ENCODE measurements at regions not wholly inside any gene's neighbourhood (a gene's known extent, or its start where the extent isn't known, plus 50 kb on each side); places are given as distances from the start of the nearest gene placed in this dataset.

GRCh38 chr4:4681653-4682052, 139.8 kb upstream of the STX18 start:
- DNase-seq (no peak), ATAC-seq (no peak)
- H3K36me3 Mint-ChIP-seq (ENCODE audit: low read depth): no peaks in the 10 kb centered on the region
- no peaks in the 10 kb centered on the region for H3K4me1 Mint-ChIP-seq (ENCODE audit: low read depth)
- ChIA-PET CTCF (interaction anchor here (1.5 kb wide), 1 partner anchor 13 kb away, joined by 5 read pairs; no protein-coding TSS in a partner anchor), POLR2A (no interaction called here)
- H3K9me3 Mint-ChIP-seq (ENCODE audit: insufficient read depth): no peaks in the 10 kb centered on the region
- H3K27ac Mint-ChIP-seq: no peak overlapping the region
- no peak overlapping the region for H3K4me3 Mint-ChIP-seq
- no peaks in the 10 kb centered on the region for H3K27me3 Mint-ChIP-seq (ENCODE audit: low read depth)

GRCh38 chr4:4680758-4681157, 138.9 kb upstream of the STX18 start:
- Mint-ChIP-seq H3K4me3 (no peak overlapping the region), H3K4me1 (ENCODE audit: low read depth) (no peaks in the 10 kb centered on the region), H3K27me3 (ENCODE audit: low read depth) (no peaks in the 10 kb centered on the region), H3K9me3 (ENCODE audit: insufficient read depth) (no peaks in the 10 kb centered on the region), H3K27ac (no peak overlapping the region), H3K36me3 (ENCODE audit: low read depth) (no peaks in the 10 kb centered on the region)
- DNase-seq (no peak), ATAC-seq (no peak)
- CTCF ChIA-PET: interaction anchor here (1.5 kb wide), 1 partner anchor 12 kb away, joined by 5 read pairs; no protein-coding TSS in a partner anchor
- POLR2A ChIA-PET: no interaction called here

GRCh38 chr4:4680243-4680642, 138.4 kb upstream of the STX18 start:
- Mint-ChIP-seq H3K4me1 (ENCODE audit: low read depth) (no peaks in the 10 kb centered on the region), H3K27ac (no peak overlapping the region), H3K9me3 (ENCODE audit: insufficient read depth) (no peaks in the 10 kb centered on the region), H3K27me3 (ENCODE audit: low read depth) (no peaks in the 10 kb centered on the region), H3K4me3 (no peak overlapping the region), H3K36me3 (ENCODE audit: low read depth) (no peaks in the 10 kb centered on the region)
- POLR2A ChIA-PET: no interaction called here
- no peak for ATAC-seq
- no peak for DNase-seq
- CTCF ChIA-PET: no interaction called here

- H3K36me3 Mint-ChIP-seq (ENCODE audit: low read depth): no peaks in the 10 kb centered on the region
Observed at GRCh38 chr4:4677556-4678522, 136.0 kb upstream of the STX18 start.

GRCh38 chr4:4675641-4676040, 133.8 kb upstream of the STX18 start:
- ChIA-PET CTCF (no interaction called here), POLR2A (no interaction called here)
- ATAC-seq: no peak
- H3K4me3 Mint-ChIP-seq: no peak overlapping the region
- H3K36me3 Mint-ChIP-seq (ENCODE audit: low read depth): no peaks in the 10 kb centered on the region
- no peaks in the 10 kb centered on the region for H3K27me3 Mint-ChIP-seq (ENCODE audit: low read depth)
- DNase-seq: no peak
- no peak overlapping the region for H3K27ac Mint-ChIP-seq
- H3K4me1 Mint-ChIP-seq (ENCODE audit: low read depth): no peaks in the 10 kb centered on the region
- H3K9me3 Mint-ChIP-seq (ENCODE audit: insufficient read depth): no peaks in the 10 kb centered on the region

More at GRCh38 chr4:4677556-4678522, 136.0 kb upstream of the STX18 start:
- no peak for DNase-seq
- no peak overlapping the region for H3K4me3 Mint-ChIP-seq
- ATAC-seq: no peak
- CTCF ChIA-PET: interaction anchor here (1.0 kb wide), 1 partner anchor 21 kb away, joined by 3 read pairs; no protein-coding TSS in a partner anchor
- no peaks in the 10 kb centered on the region for H3K27me3 Mint-ChIP-seq (ENCODE audit: low read depth)
- POLR2A ChIA-PET: no interaction called here
- no peak overlapping the region for H3K27ac Mint-ChIP-seq
- H3K4me1 Mint-ChIP-seq (ENCODE audit: low read depth): no peaks in the 10 kb centered on the region
- no peaks in the 10 kb centered on the region for H3K9me3 Mint-ChIP-seq (ENCODE audit: insufficient read depth)

GRCh38 chr4:4675051-4675581, 133.3 kb upstream of the STX18 start:
- no peak overlapping the region for H3K27ac Mint-ChIP-seq
- CTCF ChIA-PET: no interaction called here

GRCh38 chr4:4673070-4673469, 131.2 kb upstream of the STX18 start:
- Mint-ChIP-seq H3K4me3 (no peak overlapping the region), H3K4me1 (ENCODE audit: low read depth) (no peaks in the 10 kb centered on the region), H3K36me3 (ENCODE audit: low read depth) (no peaks in the 10 kb centered on the region), H3K27me3 (ENCODE audit: low read depth) (no peaks in the 10 kb centered on the region), H3K9me3 (ENCODE audit: insufficient read depth) (no peaks in the 10 kb centered on the region), H3K27ac (no peak overlapping the region)
- CTCF ChIA-PET: no interaction called here
- no peak for ATAC-seq
- no peak for DNase-seq
- POLR2A ChIA-PET: no interaction called here

More at GRCh38 chr4:4675051-4675581, 133.3 kb upstream of the STX18 start:
- POLR2A ChIA-PET: no interaction called here
- Mint-ChIP-seq H3K27me3 (ENCODE audit: low read depth) (no peaks in the 10 kb centered on the region), H3K36me3 (ENCODE audit: low read depth) (no peaks in the 10 kb centered on the region), H3K4me1 (ENCODE audit: low read depth) (no peaks in the 10 kb centered on the region), H3K9me3 (ENCODE audit: insufficient read depth) (no peaks in the 10 kb centered on the region), H3K4me3 (no peak overlapping the region)
- no peak for DNase-seq
- ATAC-seq: no peak

- Mint-ChIP-seq H3K9me3 (ENCODE audit: insufficient read depth) (no peaks in the 10 kb centered on the region), H3K4me1 (ENCODE audit: low read depth) (no peaks in the 10 kb centered on the region), H3K27me3 (ENCODE audit: low read depth) (no peaks in the 10 kb centered on the region), H3K36me3 (ENCODE audit: low read depth) (no peaks in the 10 kb centered on the region), H3K27ac (no peak overlapping the region), H3K4me3 (no peak overlapping the region)
- no peak for ATAC-seq
- no peak for DNase-seq
- ChIA-PET POLR2A (no interaction called here), CTCF (no interaction called here)
Observed at GRCh38 chr4:4672402-4672801, 130.6 kb upstream of the STX18 start.

- DNase-seq: no peak
- H3K27ac Mint-ChIP-seq: no peak overlapping the region
- no peaks in the 10 kb centered on the region for H3K9me3 Mint-ChIP-seq (ENCODE audit: insufficient read depth)
- CTCF ChIA-PET: no interaction called here
- no peaks in the 10 kb centered on the region for H3K36me3 Mint-ChIP-seq (ENCODE audit: low read depth)
- POLR2A ChIA-PET: no interaction called here
- no peak for ATAC-seq
- H3K4me1 Mint-ChIP-seq (ENCODE audit: low read depth): no peaks in the 10 kb centered on the region
- H3K4me3 Mint-ChIP-seq: no peak overlapping the region
- H3K27me3 Mint-ChIP-seq (ENCODE audit: low read depth): no peaks in the 10 kb centered on the region
Observed at GRCh38 chr4:4671774-4672349, 130.0 kb upstream of the STX18 start.

- no peaks in the 10 kb centered on the region for H3K27me3 Mint-ChIP-seq (ENCODE audit: low read depth)
- H3K27ac Mint-ChIP-seq: no peak overlapping the region
- ChIA-PET CTCF (no interaction called here), POLR2A (no interaction called here)
- H3K4me3 Mint-ChIP-seq: no peak overlapping the region
- H3K9me3 Mint-ChIP-seq (ENCODE audit: insufficient read depth): no peaks in the 10 kb centered on the region
- H3K4me1 Mint-ChIP-seq (ENCODE audit: low read depth): no peaks in the 10 kb centered on the region
- ATAC-seq (no peak), DNase-seq (no peak)
- no peaks in the 10 kb centered on the region for H3K36me3 Mint-ChIP-seq (ENCODE audit: low read depth)
Observed at GRCh38 chr4:4670869-4671268, 129.0 kb upstream of the STX18 start.

- Mint-ChIP-seq H3K4me1 (ENCODE audit: low read depth) (no peaks in the 10 kb centered on the region), H3K9me3 (ENCODE audit: insufficient read depth) (no peaks in the 10 kb centered on the region), H3K4me3 (no peak overlapping the region), H3K36me3 (ENCODE audit: low read depth) (no peaks in the 10 kb centered on the region), H3K27me3 (ENCODE audit: low read depth) (no peaks in the 10 kb centered on the region), H3K27ac (no peak overlapping the region)
- ChIA-PET CTCF (interaction anchor here (0.9 to 1.3 kb wide), 7 partner anchors 8 to 39 kb away, joined by 3 to 5 read pairs (median 4); no protein-coding TSS in a partner anchor), POLR2A (no interaction called here)
- DNase-seq: no peak
- ATAC-seq: no peak
Observed at GRCh38 chr4:4668355-4669210, 126.7 kb upstream of the STX18 start.
